ENCODE measurements at regions not wholly inside any gene's neighbourhood (a gene's known extent, or its start where the extent isn't known, plus 50 kb on each side); places are given as distances from the start of the nearest gene placed in this dataset.

GRCh38 chr18:42659187-42659586 is 456.3 kb downstream of the RIT2 start:
- POLR2A ChIA-PET: interaction anchor here (0.6 kb wide), 1 partner anchor 184 kb away, joined by 4 read pairs; no protein-coding TSS in a partner anchor
- Histone ChIP-seq H3K27ac (ENCODE audit: low read depth, low read length, poor library complexity, severe bottlenecking) (no peak overlapping the region), H4K20me1 (ENCODE audit: insufficient read depth, low read length) (no peaks in the 10 kb centered on the region), H3K4me1 (ENCODE audit: insufficient read depth, low read length, poor library complexity, severe bottlenecking) (no peaks in the 10 kb centered on the region), H3K9me2 (ENCODE audit: insufficient read depth, low read length) (no peaks in the 10 kb centered on the region), H3K4me2 (ENCODE audit: low read length) (no peak overlapping the region), H3K4me3 (ENCODE audit: low read depth, low read length, poor library complexity, severe bottlenecking) (no peak overlapping the region), H3K36me3 (ENCODE audit: insufficient read depth, low read length) (no peaks in the 10 kb centered on the region), H3K79me2 (ENCODE audit: insufficient read depth, low read depth, low read length) (no peaks in the 10 kb centered on the region), H2AFZ (ENCODE audit: low read length) (no peak overlapping the region), H3K9me3 (ENCODE audit: low read length) (no peaks in the 10 kb centered on the region)
- no TSS peak for BruUV-seq (replicated peaks)
- intact Hi-C loops (cut with micrococcal nuclease; ENCODE audit: unreplicated experiment): no loop called here
- TF ChIP-seq EZH2phosphoT487 (IDR thresholded peaks at IDR 0.05; ENCODE audit: borderline replicate concordance, low read depth, low read length) (no peak), CTCF (conservative IDR thresholded peaks at IDR 0.05; ENCODE audit: low read length) (no peak)
- CTCF ChIA-PET (ENCODE audit: unreplicated experiment): no interaction called here
- DNase-seq (ENCODE audit: low spot score): no peak

GRCh38 chr18:42670860-42671259 is 444.6 kb downstream of the RIT2 start:
- Histone ChIP-seq H3K27ac (ENCODE audit: low read depth, low read length, poor library complexity, severe bottlenecking) (no peak overlapping the region), H3K4me2 (ENCODE audit: low read length) (no peak overlapping the region), H4K20me1 (ENCODE audit: insufficient read depth, low read length) (no peaks in the 10 kb centered on the region), H3K9me3 (ENCODE audit: low read length) (no peaks in the 10 kb centered on the region), H3K4me1 (ENCODE audit: insufficient read depth, low read length, poor library complexity, severe bottlenecking) (no peaks in the 10 kb centered on the region), H3K79me2 (ENCODE audit: insufficient read depth, low read depth, low read length) (no peaks in the 10 kb centered on the region), H3K36me3 (ENCODE audit: insufficient read depth, low read length) (no peaks in the 10 kb centered on the region), H3K9me2 (ENCODE audit: insufficient read depth, low read length) (no peaks in the 10 kb centered on the region), H3K4me3 (ENCODE audit: low read depth, low read length, poor library complexity, severe bottlenecking) (no peak overlapping the region), H2AFZ (ENCODE audit: low read length) (no peak overlapping the region)
- ChIA-PET CTCF (ENCODE audit: unreplicated experiment) (no interaction called here), POLR2A (no interaction called here)
- intact Hi-C loops (cut with micrococcal nuclease; ENCODE audit: unreplicated experiment): no loop called here
- DNase-seq (ENCODE audit: low spot score): no peak
- BruUV-seq (replicated peaks): no TSS peak
- no peak for TF ChIP-seq EZH2phosphoT487 (IDR thresholded peaks at IDR 0.05; ENCODE audit: borderline replicate concordance, low read depth, low read length)
- TF ChIP-seq CTCF (conservative IDR thresholded peaks at IDR 0.05; ENCODE audit: low read length): no peak

GRCh38 chr18:42675810-42676209 is 439.7 kb downstream of the RIT2 start:
- CTCF ChIA-PET (ENCODE audit: unreplicated experiment): no interaction called here
- no TSS peak for BruUV-seq (replicated peaks)
- TF ChIP-seq CTCF (conservative IDR thresholded peaks at IDR 0.05; ENCODE audit: low read length) (no peak), EZH2phosphoT487 (IDR thresholded peaks at IDR 0.05; ENCODE audit: borderline replicate concordance, low read depth, low read length) (no peak)
- H4K20me1 ChIP-seq (ENCODE audit: insufficient read depth, low read length): no peaks in the 10 kb centered on the region
- no peaks in the 10 kb centered on the region for H3K9me3 ChIP-seq (ENCODE audit: low read length)
- H3K4me2 ChIP-seq (ENCODE audit: low read length): no peak overlapping the region
- no peaks in the 10 kb centered on the region for H3K9me2 ChIP-seq (ENCODE audit: insufficient read depth, low read length)
- no peak overlapping the region for H3K4me3 ChIP-seq (ENCODE audit: low read depth, low read length, poor library complexity, severe bottlenecking)
- H3K36me3 ChIP-seq (ENCODE audit: insufficient read depth, low read length): no peaks in the 10 kb centered on the region
- H2AFZ ChIP-seq (ENCODE audit: low read length): no peak overlapping the region
- POLR2A ChIA-PET: no interaction called here
- no peaks in the 10 kb centered on the region for H3K4me1 ChIP-seq (ENCODE audit: insufficient read depth, low read length, poor library complexity, severe bottlenecking)
- intact Hi-C loops (cut with micrococcal nuclease; ENCODE audit: unreplicated experiment): no loop called here
- no peak overlapping the region for H3K27ac ChIP-seq (ENCODE audit: low read depth, low read length, poor library complexity, severe bottlenecking)
- no peaks in the 10 kb centered on the region for H3K79me2 ChIP-seq (ENCODE audit: insufficient read depth, low read depth, low read length)
- DNase-seq (ENCODE audit: low spot score): no peak
